ENCODE measurements at regions not wholly inside any gene's neighbourhood (a gene's known extent, or its start where the extent isn't known, plus 50 kb on each side); places are given as distances from the start of the nearest gene placed in this dataset.

GRCh38 chr13:76250211-76250610 is 614.1 kb downstream of the LMO7 start:
- no peak for TF ChIP-seq EGR1 (IDR thresholded peaks at IDR 0.05; ENCODE audit: low read depth in 2 of 2)
- no peak for TF ChIP-seq GABPA (IDR thresholded peaks at IDR 0.05 in 1 of 2, conservative IDR thresholded peaks at IDR 0.05 in 1 of 2)
- TF ChIP-seq MAX (IDR thresholded peaks at IDR 0.05): no peak
- H3K36me3 ChIP-seq (ENCODE audit: control insufficient read depth in 4 of 4, insufficient read depth in 3 of 4, low read depth in 1 of 4, low read length in 3 of 4): no peaks in the 10 kb centered on the region
- WGBS: 33% methylated on average over 2 of the region's 2 CpGs
- DNase-seq (ENCODE audit: low spot score): no peak
- H3K9me3 ChIP-seq (ENCODE audit: control insufficient read depth in 4 of 4, low read length in 3 of 4): no peaks in the 10 kb centered on the region
- H3K27ac ChIP-seq (ENCODE audit: low read depth in 1 of 2, low read length in 2 of 2): no peak overlapping the region
- no peaks in the 10 kb centered on the region for H3K4me1 ChIP-seq (ENCODE audit: control insufficient read depth in 4 of 4, insufficient read depth in 4 of 4, low read length in 3 of 4)
- H3K27me3 ChIP-seq (ENCODE audit: control insufficient read depth in 4 of 4, insufficient read depth in 4 of 4, low read length in 3 of 4): no peaks in the 10 kb centered on the region
- no peak overlapping the region for H3K9ac ChIP-seq (ENCODE audit: low read depth in 1 of 2, low read length in 2 of 2)
- no peak overlapping the region for H3K4me3 ChIP-seq (ENCODE audit: low read depth in 1 of 3, low read length in 3 of 3)

GRCh38 chr13:76245920-76246319 is 609.8 kb downstream of the LMO7 start:
- no peak for DNase-seq (ENCODE audit: low spot score)
- H3K4me1 ChIP-seq (ENCODE audit: control insufficient read depth in 4 of 4, insufficient read depth in 4 of 4, low read length in 3 of 4): no peaks in the 10 kb centered on the region
- H3K4me3 ChIP-seq (ENCODE audit: low read depth in 1 of 3, low read length in 3 of 3): no peak overlapping the region
- no peak overlapping the region for H3K27ac ChIP-seq (ENCODE audit: low read depth in 1 of 2, low read length in 2 of 2)
- WGBS: 30% methylated on average over 1 of the region's 1 CpG
- H3K9me3 ChIP-seq (ENCODE audit: control insufficient read depth in 4 of 4, low read length in 3 of 4): no peaks in the 10 kb centered on the region
- H3K27me3 ChIP-seq (ENCODE audit: control insufficient read depth in 4 of 4, insufficient read depth in 4 of 4, low read length in 3 of 4): no peaks in the 10 kb centered on the region
- no peaks in the 10 kb centered on the region for H3K36me3 ChIP-seq (ENCODE audit: control insufficient read depth in 4 of 4, insufficient read depth in 3 of 4, low read depth in 1 of 4, low read length in 3 of 4)
- no peak overlapping the region for H3K9ac ChIP-seq (ENCODE audit: low read depth in 1 of 2, low read length in 2 of 2)
- TF ChIP-seq ZBTB33 (IDR thresholded peaks at IDR 0.05): no peak
- no peak for TF ChIP-seq ATF3 (IDR thresholded peaks at IDR 0.05)
- no peak for TF ChIP-seq JUND (IDR thresholded peaks at IDR 0.05)
- TF ChIP-seq GABPA (IDR thresholded peaks at IDR 0.05 in 1 of 2, conservative IDR thresholded peaks at IDR 0.05 in 1 of 2): no peak
- TF ChIP-seq SP1 (IDR thresholded peaks at IDR 0.05): no peak
- no peak for TF ChIP-seq HNF4G (IDR thresholded peaks at IDR 0.05)
- TF ChIP-seq RXRA (IDR thresholded peaks at IDR 0.05): no peak
- TF ChIP-seq NR2F2 (IDR thresholded peaks at IDR 0.05): no peak
- TF ChIP-seq YY1 (IDR thresholded peaks at IDR 0.05): no peak
- TF ChIP-seq REST (IDR thresholded peaks at IDR 0.05): no peak
- no peak for TF ChIP-seq FOXA2 (IDR thresholded peaks at IDR 0.05)
- no peak for TF ChIP-seq TAF1 (conservative IDR thresholded peaks at IDR 0.05)
- TF ChIP-seq FOXA1 (IDR thresholded peaks at IDR 0.05): no peak
- TF ChIP-seq RAD21 (IDR thresholded peaks at IDR 0.05): no peak
- no peak for TF ChIP-seq HNF4A (conservative IDR thresholded peaks at IDR 0.05)
- TF ChIP-seq MAX (IDR thresholded peaks at IDR 0.05): no peak
- TF ChIP-seq EGR1 (IDR thresholded peaks at IDR 0.05; ENCODE audit: low read depth in 2 of 2): no peak
- TF ChIP-seq CTCF (IDR thresholded peaks at IDR 0.05; ENCODE audit: low read depth, low read length, missing input control): no peak

Data from liver (tissue), 8 donors.